HCEC 1CT (cell line): ENCODE measurements at regions not wholly inside any gene's neighbourhood (a gene's known extent, or its start where the extent isn't known, plus 50 kb on each side); places are given as distances from the start of the nearest gene placed in this dataset.

Source experiments
- DNase-seq: peaks from one replicate; pipeline ENCODE4 v3.0.0-alpha.2; 2017

GRCh38 chr20:57867807-57868206, 158.0 kb upstream of the PMEPA1 start:
- DNase-seq, result no peak

GRCh38 chr20:57867181-57867803, 157.5 kb upstream of the PMEPA1 start:
- DNase-seq, result no peak

GRCh38 chr20:57866250-57867106, 156.7 kb upstream of the PMEPA1 start:
- DNase-seq, result no peak

GRCh38 chr20:57865266-57865665, 155.5 kb upstream of the PMEPA1 start:
- DNase-seq, result no peak

- no peak for DNase-seq
Measured at GRCh38 chr20:57860576-57860975, 150.8 kb upstream of the PMEPA1 start.

GRCh38 chr20:57857969-57858368, 148.2 kb upstream of the PMEPA1 start:
- no peak for DNase-seq

- no peak for DNase-seq
Measured at GRCh38 chr20:57857118-57857517, 147.3 kb upstream of the PMEPA1 start.

- DNase-seq, result no peak
Measured at GRCh38 chr20:57856658-57857057, 146.8 kb upstream of the PMEPA1 start.

- no peak for DNase-seq
Measured at GRCh38 chr20:57851796-57852195, 142.0 kb upstream of the PMEPA1 start.

- DNase-seq, result no peak
Measured at GRCh38 chr20:57851025-57851682, 141.3 kb upstream of the PMEPA1 start.

- no peak for DNase-seq
Measured at GRCh38 chr20:57849521-57850215, 139.9 kb upstream of the PMEPA1 start.

GRCh38 chr20:57849121-57849520, 139.3 kb upstream of the PMEPA1 start:
- DNase-seq, result no peak

GRCh38 chr20:57848282-57848681, 138.5 kb upstream of the PMEPA1 start:
- DNase-seq, result no peak

- no peak for DNase-seq
Measured at GRCh38 chr20:57847104-57847503, 137.3 kb upstream of the PMEPA1 start.

GRCh38 chr20:57844626-57845596, 135.1 kb upstream of the PMEPA1 start:
- DNase-seq, result no peak

- DNase-seq, result no peak
Measured at GRCh38 chr20:57843941-57844625, 134.3 kb upstream of the PMEPA1 start.

GRCh38 chr20:57842720-57843119, 132.9 kb upstream of the PMEPA1 start:
- no peak for DNase-seq

GRCh38 chr20:57841297-57841866, 131.6 kb upstream of the PMEPA1 start:
- no peak for DNase-seq

GRCh38 chr20:57840504-57841296, 130.9 kb upstream of the PMEPA1 start:
- DNase-seq, result no peak

- DNase-seq, result no peak
Measured at GRCh38 chr20:57840066-57840465, 130.3 kb upstream of the PMEPA1 start.
